Body of pancreas (tissue), 4 donors: ENCODE measurements at regions not wholly inside any gene's neighbourhood (a gene's known extent, or its start where the extent isn't known, plus 50 kb on each side); places are given as distances from the start of the nearest gene placed in this dataset.

Experiments
- ATAC-seq: fragments of 150-250 bp; one replicate; pipeline ENCODE4 v1.9.1; 2016
- DNase-seq, 4 donors: peaks; one replicate each; pipeline ENCODE4 v3.0.0-alpha.2; 2019
- H3K27ac ChIP-seq, 4 donors: fragments of 200-600 bp; sonication (generic); 1 replicate in 3 of 4; 2 replicates in 1 of 4; pipeline versions ENCODE4 v1.5.1 to v1.6.1; 2016 to 2019; ENCODE audit warnings: mild to moderate bottlenecking in 1 of 4, mixed read lengths in 1 of 4, moderate library complexity in 1 of 4
- H3K27me3 ChIP-seq, 2 donors: fragments of 200-600 bp; sonication (generic); one replicate each; pipeline ENCODE4 v1.6.0; 2016; ENCODE audit warnings: mild to moderate bottlenecking in 1 of 2
- H3K36me3 ChIP-seq, 2 donors: fragments of 200-600 bp; sonication (generic); replicated peaks in 1 of 2; 2 replicates each; pipeline ENCODE4 v1.5.1; 2016; ENCODE audit warnings: low read depth in 2 of 2; ENCODE audit not compliant: insufficient read depth in 1 of 2
- H3K4me1 ChIP-seq: fragments of 200-600 bp; sonication (generic); one replicate; pipeline ENCODE4 v1.6.0; 2016
- H3K4me3 ChIP-seq, 2 donors: fragments of 200-600 bp; sonication (generic); 1 replicate in 1 of 2; 2 replicates in 1 of 2; pipeline ENCODE4 v1.5.1; 2016 to 2019
- H3K9me3 ChIP-seq, 3 donors: fragments of 200-600 bp; sonication (generic); 1 replicate in 2 of 3; 2 replicates in 1 of 3; pipeline ENCODE4 v1.5.1; 2016
- POLR2A ChIP-seq, 3 donors: fragments of 450-650 bp; IDR thresholded peaks; one replicate each; pipeline ENCODE4 v1.6.1; 2016; ENCODE audit warnings: antibody characterized with exemption in 3 of 3, mild to moderate bottlenecking in 2 of 3
- WGBS, 2 donors: methylation state at CpG; one replicate each; pipeline ENCODE4 v1.1.5; 2017; 5-methylcytosine and 5-hydroxymethylcytosine counted together
- intact Hi-C: fragments of 100-400 bp; cut with DNase I; formaldehyde crosslinking; loops from one replicate; pipeline ENCODE4 v1.15.1; 2023
- TF ChIP-seq, protein P1 (sequence below), 7 experiments: fragments of 450-650 bp in 4 of 7; fragments of 200-600 bp in 3 of 7; sonication (generic) in 3 of 7; IDR thresholded peaks; one replicate each; pipeline ENCODE4 v1.5.1; 2016 to 2019; ENCODE audit warnings: antibody characterized with exemption in 7 of 7

- Histone ChIP-seq H3K27ac (no peak overlapping the region), H3K36me3 (no peaks in the 10 kb centered on the region), H3K9me3 (no peaks in the 10 kb centered on the region), H3K27me3 (no peaks in the 10 kb centered on the region), H3K4me1 (peaks cover 9% of the 10 kb centered on the region), H3K4me3 (no peak overlapping the region)
- no peak for ATAC-seq
- WGBS, 2 donors, result 70 to 89% methylated on average over 3 of the region's 3 CpGs
- no peak for DNase-seq
- TF ChIP-seq POLR2A (IDR thresholded peaks at IDR 0.05), result no peak
- TF ChIP-seq, protein P1, sequence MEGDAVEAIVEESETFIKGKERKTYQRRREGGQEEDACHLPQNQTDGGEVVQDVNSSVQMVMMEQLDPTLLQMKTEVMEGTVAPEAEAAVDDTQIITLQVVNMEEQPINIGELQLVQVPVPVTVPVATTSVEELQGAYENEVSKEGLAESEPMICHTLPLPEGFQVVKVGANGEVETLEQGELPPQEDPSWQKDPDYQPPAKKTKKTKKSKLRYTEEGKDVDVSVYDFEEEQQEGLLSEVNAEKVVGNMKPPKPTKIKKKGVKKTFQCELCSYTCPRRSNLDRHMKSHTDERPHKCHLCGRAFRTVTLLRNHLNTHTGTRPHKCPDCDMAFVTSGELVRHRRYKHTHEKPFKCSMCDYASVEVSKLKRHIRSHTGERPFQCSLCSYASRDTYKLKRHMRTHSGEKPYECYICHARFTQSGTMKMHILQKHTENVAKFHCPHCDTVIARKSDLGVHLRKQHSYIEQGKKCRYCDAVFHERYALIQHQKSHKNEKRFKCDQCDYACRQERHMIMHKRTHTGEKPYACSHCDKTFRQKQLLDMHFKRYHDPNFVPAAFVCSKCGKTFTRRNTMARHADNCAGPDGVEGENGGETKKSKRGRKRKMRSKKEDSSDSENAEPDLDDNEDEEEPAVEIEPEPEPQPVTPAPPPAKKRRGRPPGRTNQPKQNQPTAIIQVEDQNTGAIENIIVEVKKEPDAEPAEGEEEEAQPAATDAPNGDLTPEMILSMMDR (IDR thresholded peaks at IDR 0.05), result no peak
- intact Hi-C loops, result no loop called here
Measured at GRCh38 chr3:30236011-30236410, 370.4 kb upstream of the TGFBR2 start.

GRCh38 chr3:30241721-30242120 is 364.7 kb upstream of the TGFBR2 start:
- WGBS, 2 donors, result 89 to 90% methylated on average over 4 of the region's 4 CpGs
- Histone ChIP-seq H3K9me3 (no peaks in the 10 kb centered on the region), H3K27ac (no peak overlapping the region), H3K4me3 (no peak overlapping the region), H3K36me3 (no peaks in the 10 kb centered on the region), H3K27me3 (no peaks in the 10 kb centered on the region), H3K4me1 (no peaks in the 10 kb centered on the region)
- ATAC-seq (no peak), DNase-seq (no peak)
- intact Hi-C loops, result no loop called here
- TF ChIP-seq, protein P1 (IDR thresholded peaks at IDR 0.05), result no peak
- no peak for TF ChIP-seq POLR2A (IDR thresholded peaks at IDR 0.05)

DNA sequence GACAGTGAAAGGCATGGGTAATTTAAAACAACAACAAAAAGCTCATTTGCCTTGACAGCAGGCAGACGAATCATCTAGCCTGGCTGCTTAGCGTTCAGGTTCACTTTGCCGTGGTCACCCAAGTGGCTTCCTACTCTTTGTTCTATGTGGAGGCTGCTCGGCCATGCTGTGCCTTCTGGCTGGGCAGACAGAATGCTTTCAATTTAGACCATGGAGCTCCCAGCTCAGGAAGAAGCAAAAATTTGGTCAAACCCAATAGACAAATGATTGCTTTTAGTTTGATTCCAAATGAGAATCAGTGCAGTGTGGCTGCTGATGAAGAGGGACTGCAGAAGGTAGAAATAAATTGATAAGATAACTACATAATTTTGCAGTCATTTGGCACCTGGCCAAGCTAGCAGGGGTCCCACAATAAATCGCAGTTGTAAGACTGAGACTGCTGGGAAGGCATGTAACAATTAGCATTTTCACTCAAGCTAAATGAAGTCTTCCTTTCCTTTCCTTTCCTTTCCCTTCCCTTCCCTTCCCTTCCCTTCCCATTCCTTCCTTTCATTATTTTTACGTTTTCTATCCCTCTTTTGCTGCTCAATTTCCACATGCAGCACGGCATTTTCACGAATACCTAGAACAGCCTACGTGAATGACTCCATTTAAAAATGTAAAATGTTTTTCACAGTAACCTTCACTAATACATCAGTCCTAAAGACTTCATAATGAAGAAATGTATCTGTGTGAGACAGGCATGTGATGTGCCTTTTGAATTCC is 360.4 kb upstream of the TGFBR2 start:
- no peak for ATAC-seq

GRCh38 chr3:30248423-30248822 is 358.0 kb upstream of the TGFBR2 start:
- Histone ChIP-seq H3K27ac (no peak overlapping the region), H3K36me3 (no peaks in the 10 kb centered on the region), H3K9me3 (no peaks in the 10 kb centered on the region), H3K27me3 (no peaks in the 10 kb centered on the region), H3K4me1 (no peaks in the 10 kb centered on the region), H3K4me3 (no peak overlapping the region)
- WGBS, 2 donors, result 78 to 86% methylated on average over 1 of the region's 1 CpG
- ATAC-seq (no peak), DNase-seq (no peak)
- no peak for TF ChIP-seq POLR2A (IDR thresholded peaks at IDR 0.05)
- TF ChIP-seq, protein P1 (IDR thresholded peaks at IDR 0.05), result no peak
- intact Hi-C loops, result no loop called here

More for the DNA sequence above, 360.4 kb upstream of the TGFBR2 start:
- TF ChIP-seq POLR2A (IDR thresholded peaks at IDR 0.05), result no peak
- TF ChIP-seq, protein P1 (IDR thresholded peaks at IDR 0.05), result no peak
- 75 to 79% methylated on average over 9 of the region's 9 CpGs for WGBS, 2 donors
- Histone ChIP-seq H3K4me3 (no peak overlapping the region), H3K4me1 (no peaks in the 10 kb centered on the region), H3K27ac (no peak overlapping the region), H3K9me3 (no peaks in the 10 kb centered on the region), H3K36me3 (no peaks in the 10 kb centered on the region), H3K27me3 (no peaks in the 10 kb centered on the region)
- intact Hi-C loops, result no loop called here
- no peak for DNase-seq

GRCh38 chr3:30252474-30252873 is 353.9 kb upstream of the TGFBR2 start:
- intact Hi-C loops, result no loop called here
- no peak overlapping the region for H3K4me3 ChIP-seq
- DNase-seq (no peak), ATAC-seq (no peak)
- no peaks in the 10 kb centered on the region for H3K9me3 ChIP-seq
- no peaks in the 10 kb centered on the region for H3K36me3 ChIP-seq
- TF ChIP-seq POLR2A (IDR thresholded peaks at IDR 0.05), result no peak
- TF ChIP-seq, protein P1 (IDR thresholded peaks at IDR 0.05), result no peak
- no peak overlapping the region for H3K27ac ChIP-seq
- H3K4me1 ChIP-seq, result no peaks in the 10 kb centered on the region
- no peaks in the 10 kb centered on the region for H3K27me3 ChIP-seq
